ENCODE measurements at regions not wholly inside any gene's neighbourhood (a gene's known extent, or its start where the extent isn't known, plus 50 kb on each side); places are given as distances from the start of the nearest gene placed in this dataset.

DNA sequence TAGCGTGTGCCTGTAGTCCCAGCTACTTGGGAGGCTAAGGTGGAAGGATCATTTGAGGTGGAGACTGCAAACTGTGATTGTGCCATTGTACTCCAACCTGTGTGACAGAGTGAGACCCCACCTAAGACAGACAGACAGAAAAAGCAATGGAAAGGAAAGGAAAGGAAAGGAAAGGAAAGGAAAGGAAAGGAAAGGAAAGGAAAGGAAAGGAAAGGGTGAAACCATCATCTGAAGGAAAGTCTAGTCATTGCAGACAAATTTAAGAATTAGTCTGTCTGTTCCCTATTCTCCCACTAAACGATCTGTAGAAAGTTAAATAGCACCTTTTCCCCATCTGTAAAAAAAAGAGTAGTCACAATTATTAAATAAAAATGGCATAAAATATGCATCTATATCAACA lies 91.1 kb upstream of the SKAP2 start:
- no peaks in the 10 kb centered on the region for H3K79me2 ChIP-seq (ENCODE audit: low read length)
- H2AFZ ChIP-seq (ENCODE audit: low read depth, low read length): no peak overlapping the region
- no peaks in the 10 kb centered on the region for H3K9me3 ChIP-seq (ENCODE audit: insufficient read depth, low read length)
- no peak overlapping the region for H3K4me3 ChIP-seq (ENCODE audit: low read length)
- no peaks in the 10 kb centered on the region for H3K36me3 ChIP-seq (replicated peaks; ENCODE audit: low read depth, low read length)
- H3K27ac ChIP-seq (ENCODE audit: low read length): no peak overlapping the region
- no peaks in the 10 kb centered on the region for H3K27me3 ChIP-seq (ENCODE audit: low read depth, low read length)
- H3K9ac ChIP-seq (ENCODE audit: low read length): no peak overlapping the region
- H3K4me1 ChIP-seq (ENCODE audit: low read length): no peaks in the 10 kb centered on the region
- H4K20me1 ChIP-seq (ENCODE audit: insufficient read depth, low read length): no peaks in the 10 kb centered on the region
- TF ChIP-seq, protein P1, sequence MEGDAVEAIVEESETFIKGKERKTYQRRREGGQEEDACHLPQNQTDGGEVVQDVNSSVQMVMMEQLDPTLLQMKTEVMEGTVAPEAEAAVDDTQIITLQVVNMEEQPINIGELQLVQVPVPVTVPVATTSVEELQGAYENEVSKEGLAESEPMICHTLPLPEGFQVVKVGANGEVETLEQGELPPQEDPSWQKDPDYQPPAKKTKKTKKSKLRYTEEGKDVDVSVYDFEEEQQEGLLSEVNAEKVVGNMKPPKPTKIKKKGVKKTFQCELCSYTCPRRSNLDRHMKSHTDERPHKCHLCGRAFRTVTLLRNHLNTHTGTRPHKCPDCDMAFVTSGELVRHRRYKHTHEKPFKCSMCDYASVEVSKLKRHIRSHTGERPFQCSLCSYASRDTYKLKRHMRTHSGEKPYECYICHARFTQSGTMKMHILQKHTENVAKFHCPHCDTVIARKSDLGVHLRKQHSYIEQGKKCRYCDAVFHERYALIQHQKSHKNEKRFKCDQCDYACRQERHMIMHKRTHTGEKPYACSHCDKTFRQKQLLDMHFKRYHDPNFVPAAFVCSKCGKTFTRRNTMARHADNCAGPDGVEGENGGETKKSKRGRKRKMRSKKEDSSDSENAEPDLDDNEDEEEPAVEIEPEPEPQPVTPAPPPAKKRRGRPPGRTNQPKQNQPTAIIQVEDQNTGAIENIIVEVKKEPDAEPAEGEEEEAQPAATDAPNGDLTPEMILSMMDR (IDR thresholded peaks at IDR 0.05; ENCODE audit: low read depth, low read length): no peak
- no peak for TF ChIP-seq EZH2phosphoT487 (IDR thresholded peaks at IDR 0.05; ENCODE audit: low read depth)
- H3K4me2 ChIP-seq (ENCODE audit: low read length): no peak overlapping the region

DNA sequence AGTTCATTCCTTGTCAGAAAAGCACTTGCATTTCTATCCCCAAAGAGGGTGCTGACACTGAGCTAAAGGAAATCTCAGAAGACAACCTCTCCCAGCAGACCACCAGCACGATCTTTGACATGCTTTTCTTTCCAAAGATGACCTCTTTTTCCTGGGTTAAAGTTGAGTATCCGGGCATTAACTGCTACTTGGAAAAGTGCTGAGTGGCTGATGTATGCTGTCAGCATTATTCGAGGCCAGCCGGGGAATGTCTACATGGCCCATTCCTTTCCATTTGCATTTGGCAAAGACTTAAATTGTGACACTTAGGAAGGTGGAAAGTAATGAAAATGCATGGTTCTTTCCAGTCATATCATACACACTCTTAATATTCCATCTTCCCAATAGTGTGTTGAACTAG lies 90.6 kb upstream of the SKAP2 start:
- Histone ChIP-seq H3K9ac (ENCODE audit: low read length) (no peak overlapping the region), H3K4me2 (ENCODE audit: low read length) (no peak overlapping the region), H3K4me3 (ENCODE audit: low read length) (no peak overlapping the region), H3K79me2 (ENCODE audit: low read length) (no peaks in the 10 kb centered on the region), H3K36me3 (replicated peaks; ENCODE audit: low read depth, low read length) (no peaks in the 10 kb centered on the region), H4K20me1 (ENCODE audit: insufficient read depth, low read length) (no peaks in the 10 kb centered on the region), H3K27ac (ENCODE audit: low read length) (no peak overlapping the region), H3K27me3 (ENCODE audit: low read depth, low read length) (no peaks in the 10 kb centered on the region), H3K9me3 (ENCODE audit: insufficient read depth, low read length) (no peaks in the 10 kb centered on the region), H2AFZ (ENCODE audit: low read depth, low read length) (no peak overlapping the region), H3K4me1 (ENCODE audit: low read length) (no peaks in the 10 kb centered on the region)
- TF ChIP-seq, protein P1 (IDR thresholded peaks at IDR 0.05; ENCODE audit: low read depth, low read length): no peak
- no peak for TF ChIP-seq EZH2phosphoT487 (IDR thresholded peaks at IDR 0.05; ENCODE audit: low read depth)

DNA sequence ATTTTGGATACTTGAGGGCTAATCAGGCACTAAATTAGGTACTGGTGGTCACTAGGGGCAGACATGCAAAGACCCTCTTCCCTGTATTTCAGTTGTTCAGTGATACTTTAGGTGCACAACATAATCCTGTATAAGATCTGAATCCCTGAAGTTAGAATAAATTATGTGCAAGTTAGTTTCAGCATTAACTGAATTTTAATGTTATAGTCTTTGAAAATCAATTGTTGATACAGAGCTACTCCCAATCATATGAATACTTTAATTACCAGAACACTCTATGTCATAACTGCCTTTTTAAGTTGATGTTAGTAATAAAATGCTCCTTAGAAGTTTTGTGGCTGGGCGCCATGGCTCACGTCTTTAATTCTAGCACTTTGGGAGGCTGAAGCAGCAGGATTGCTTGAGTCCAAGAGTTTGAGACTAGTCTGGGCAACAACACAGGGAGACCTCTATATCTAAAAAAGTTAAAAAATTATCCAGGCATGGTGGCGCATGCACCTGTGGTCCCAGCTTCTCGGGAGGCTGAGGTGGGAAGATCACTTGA lies 87.1 kb upstream of the SKAP2 start:
- H3K4me3 ChIP-seq (ENCODE audit: low read length): no peak overlapping the region
- TF ChIP-seq, protein P1 (IDR thresholded peaks at IDR 0.05; ENCODE audit: low read depth, low read length): no peak
- no peak for TF ChIP-seq EZH2phosphoT487 (IDR thresholded peaks at IDR 0.05; ENCODE audit: low read depth)
- no peak overlapping the region for H2AFZ ChIP-seq (ENCODE audit: low read depth, low read length)
- no peaks in the 10 kb centered on the region for H3K9me3 ChIP-seq (ENCODE audit: insufficient read depth, low read length)
- H3K79me2 ChIP-seq (ENCODE audit: low read length): no peaks in the 10 kb centered on the region
- no peaks in the 10 kb centered on the region for H4K20me1 ChIP-seq (ENCODE audit: insufficient read depth, low read length)
- H3K27ac ChIP-seq (ENCODE audit: low read length): no peak overlapping the region
- no peaks in the 10 kb centered on the region for H3K36me3 ChIP-seq (replicated peaks; ENCODE audit: low read depth, low read length)
- H3K27me3 ChIP-seq (ENCODE audit: low read depth, low read length): no peaks in the 10 kb centered on the region
- no peaks in the 10 kb centered on the region for H3K4me1 ChIP-seq (ENCODE audit: low read length)
- no peak overlapping the region for H3K4me2 ChIP-seq (ENCODE audit: low read length)
- H3K9ac ChIP-seq (ENCODE audit: low read length): no peak overlapping the region

DNA sequence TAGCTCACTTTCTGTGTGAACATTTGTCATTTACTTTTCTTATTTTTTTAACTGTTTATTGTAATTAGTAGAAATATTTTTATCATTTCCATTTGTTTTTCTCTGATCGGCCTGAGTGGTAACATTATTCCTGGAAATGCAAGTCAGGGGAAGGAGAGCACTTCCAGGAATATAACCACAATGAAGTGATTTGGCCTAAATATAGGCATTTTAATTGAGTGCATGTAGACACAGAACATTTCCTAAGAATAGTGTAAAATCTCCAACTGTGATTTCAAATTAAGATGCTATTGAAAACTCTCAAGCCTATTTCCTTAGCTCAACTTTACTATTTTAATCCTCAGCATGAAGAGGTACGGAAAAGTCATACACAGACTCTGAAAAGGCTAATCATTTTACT lies 86.5 kb upstream of the SKAP2 start:
- Histone ChIP-seq H2AFZ (ENCODE audit: low read depth, low read length) (no peak overlapping the region), H3K27ac (ENCODE audit: low read length) (no peak overlapping the region), H3K4me1 (ENCODE audit: low read length) (no peaks in the 10 kb centered on the region), H3K9ac (ENCODE audit: low read length) (no peak overlapping the region), H3K36me3 (replicated peaks; ENCODE audit: low read depth, low read length) (no peaks in the 10 kb centered on the region), H4K20me1 (ENCODE audit: insufficient read depth, low read length) (no peaks in the 10 kb centered on the region), H3K27me3 (ENCODE audit: low read depth, low read length) (no peaks in the 10 kb centered on the region), H3K79me2 (ENCODE audit: low read length) (no peaks in the 10 kb centered on the region), H3K4me2 (ENCODE audit: low read length) (no peak overlapping the region), H3K4me3 (ENCODE audit: low read length) (no peak overlapping the region), H3K9me3 (ENCODE audit: insufficient read depth, low read length) (no peaks in the 10 kb centered on the region)
- TF ChIP-seq EZH2phosphoT487 (IDR thresholded peaks at IDR 0.05; ENCODE audit: low read depth): no peak
- TF ChIP-seq, protein P1 (IDR thresholded peaks at IDR 0.05; ENCODE audit: low read depth, low read length): no peak

All from OCI-LY3 (cell line).